HG02678 (cell line): ENCODE measurements at regions not wholly inside any gene's neighbourhood (a gene's known extent, or its start where the extent isn't known, plus 50 kb on each side); places are given as distances from the start of the nearest gene placed in this dataset.
"Not testable (repeated sequence)": the region's sequence is repeated elsewhere in the genome, so short reads cannot be mapped to it uniquely, and the experiment has no call there.

ENCODE experiments used
- ATAC-seq: cut with Tn5 transposase; IDR thresholded peaks from one replicate; pipeline ENCODE4 v1.9.1; 2021; ENCODE audit warnings: mild to moderate bottlenecking, moderate library complexity; ENCODE audit not compliant: unreplicated experiment

DNA sequence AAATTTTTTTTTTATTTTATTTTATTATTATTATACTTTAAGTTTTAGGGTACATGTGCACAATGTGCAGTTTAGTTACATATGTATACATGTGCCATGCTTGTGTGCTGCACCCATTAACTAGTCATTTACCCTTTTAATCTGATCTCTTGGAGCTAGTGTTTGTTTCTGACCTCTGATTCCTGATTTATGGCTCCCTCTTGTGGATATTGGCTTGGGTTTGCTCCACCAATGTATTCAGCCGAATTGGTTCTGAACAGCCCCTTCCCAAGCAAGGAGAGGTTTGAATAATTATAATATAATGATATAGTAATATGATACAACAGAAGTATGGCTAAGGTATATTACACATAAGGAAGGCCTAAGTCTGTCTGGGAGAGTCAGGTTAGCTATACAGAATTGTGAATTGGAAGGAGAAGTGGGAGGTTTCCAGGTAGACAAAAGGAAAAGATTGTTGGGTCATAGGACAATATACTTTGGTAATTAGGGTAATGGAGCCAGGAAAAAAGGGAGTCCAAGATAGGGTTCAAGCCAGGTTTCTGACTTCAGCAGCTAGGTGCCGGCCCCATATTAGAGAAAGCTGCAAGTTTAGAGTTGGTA is 53.1 kb upstream of the HMCN1 start:
- ATAC-seq: peak; percentile 58

GRCh38 chr1:185680453-185680852 is 53.7 kb upstream of the HMCN1 start:
- ATAC-seq: no peak

GRCh38 chr1:185679220-185679619 is 55.0 kb upstream of the HMCN1 start:
- no peak for ATAC-seq

GRCh38 chr1:185676969-185677368 is 57.2 kb upstream of the HMCN1 start:
- ATAC-seq: no peak

DNA sequence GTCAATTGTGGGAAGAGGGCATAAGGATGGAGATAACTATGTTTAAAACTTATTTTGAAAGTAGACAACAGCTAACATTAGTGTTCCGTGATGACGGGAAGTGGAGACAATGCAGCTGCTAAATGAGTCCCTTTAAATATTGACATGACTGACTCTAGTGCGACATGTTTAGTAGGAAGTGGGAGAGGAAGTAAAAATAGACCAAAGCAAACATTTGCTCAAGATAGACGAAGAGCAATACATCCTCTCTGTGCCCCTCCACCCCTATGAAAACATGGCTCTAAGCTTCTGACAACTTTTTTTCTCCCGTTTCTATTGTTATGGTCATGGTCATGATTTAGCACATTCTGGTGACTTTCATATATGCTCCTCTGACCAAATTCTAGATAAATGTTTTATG is 60.0 kb upstream of the HMCN1 start:
- ATAC-seq: peak; percentile 70

- ATAC-seq: no peak
Measured at GRCh38 chr1:185672719-185673360, 61.4 kb upstream of the HMCN1 start.

DNA sequence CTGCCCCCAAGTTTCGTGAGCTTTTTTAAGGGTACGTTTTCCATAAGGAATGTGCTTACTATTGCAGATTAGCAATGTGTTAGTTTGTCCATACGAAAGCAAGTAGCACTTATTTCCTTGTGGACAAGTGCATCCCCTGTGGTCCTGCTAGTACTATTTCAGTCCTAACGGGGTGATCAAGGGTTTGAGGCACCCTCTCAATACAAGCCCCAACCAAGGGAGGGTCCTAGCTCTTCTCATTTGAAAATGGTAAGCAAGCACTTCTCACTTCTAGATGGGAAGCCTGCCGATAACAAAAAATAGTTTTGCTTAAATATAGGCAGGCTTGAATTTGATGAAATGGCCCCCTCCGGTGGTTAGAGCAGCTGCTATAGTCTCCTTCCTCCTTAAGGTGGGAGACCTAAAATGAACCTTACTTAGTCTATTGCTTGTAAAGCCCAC is 64.0 kb upstream of the HMCN1 start:
- ATAC-seq: peak; percentile 61

GRCh38 chr1:185668013-185668412 is 66.2 kb upstream of the HMCN1 start:
- no peak for ATAC-seq

- ATAC-seq: no peak
Measured at GRCh38 chr1:185666582-185666981, 67.6 kb upstream of the HMCN1 start.

DNA sequence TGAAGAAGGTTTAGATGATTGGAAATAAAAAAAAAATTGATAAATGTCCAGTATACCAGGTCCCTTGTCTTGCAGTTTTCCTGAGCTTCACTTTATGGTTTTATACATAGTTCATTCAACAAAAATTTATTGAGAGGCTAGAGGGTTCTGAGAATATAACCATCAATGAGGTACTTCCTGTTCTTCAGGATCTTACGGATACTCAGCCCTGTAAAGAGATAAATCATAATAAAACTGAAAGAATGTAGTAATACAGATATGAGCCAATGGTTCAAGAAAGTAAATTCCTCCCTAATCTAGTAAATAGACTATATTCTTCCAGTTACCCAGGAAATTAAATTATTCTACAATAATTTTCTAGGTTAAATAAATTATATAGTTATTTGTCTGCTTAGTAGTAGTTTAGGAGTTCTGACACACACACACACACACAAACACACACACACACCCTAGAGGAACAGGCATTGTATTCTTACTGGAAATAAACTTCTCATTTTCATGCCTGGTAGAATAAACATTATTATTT is 70.4 kb upstream of the HMCN1 start:
- no peak for ATAC-seq

DNA sequence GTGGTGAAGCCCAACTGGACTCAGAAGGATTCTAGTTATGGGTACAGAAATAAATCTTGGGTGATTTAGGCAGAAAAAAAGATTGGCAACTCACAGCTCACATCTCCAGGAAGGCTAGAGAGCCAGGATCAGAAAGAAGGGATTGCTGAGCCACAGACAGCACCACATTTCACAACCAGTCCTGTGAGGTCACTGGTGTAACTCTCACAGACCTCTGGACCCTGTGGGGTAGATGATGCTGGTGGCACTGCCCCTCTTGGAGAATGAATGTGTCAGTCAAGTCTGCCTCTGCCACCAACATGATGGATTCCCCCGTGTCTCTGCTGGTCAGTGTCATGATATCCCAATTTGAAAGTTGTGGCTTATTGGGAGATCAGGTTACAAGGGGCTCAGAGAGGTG is 70.9 kb upstream of the HMCN1 start:
- no peak for ATAC-seq

- ATAC-seq: no peak
Measured at GRCh38 chr1:185661971-185662370, 72.2 kb upstream of the HMCN1 start.

- no peak for ATAC-seq
Measured at GRCh38 chr1:185656663-185657062, 77.5 kb upstream of the HMCN1 start.

DNA sequence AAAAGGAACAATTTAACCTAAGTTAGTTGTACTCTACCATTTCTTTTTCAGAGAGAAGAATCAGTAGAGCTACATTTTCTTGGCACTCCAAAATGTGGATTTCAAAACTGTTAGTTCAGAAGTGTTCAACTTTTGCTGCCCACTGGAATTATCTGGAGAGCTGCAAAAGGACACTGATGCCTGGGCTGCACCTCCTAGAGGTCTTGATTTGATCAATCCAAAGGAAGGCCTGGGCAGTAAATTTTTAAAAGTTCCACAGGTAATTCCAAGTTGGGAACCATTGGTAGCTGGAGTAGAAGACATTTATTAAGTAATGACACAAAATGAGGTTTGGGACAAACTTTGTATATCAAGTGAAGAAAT is 79.3 kb upstream of the HMCN1 start:
- no peak for ATAC-seq

- no peak for ATAC-seq
Measured at GRCh38 chr1:185654199-185654951, 79.8 kb upstream of the HMCN1 start.

DNA sequence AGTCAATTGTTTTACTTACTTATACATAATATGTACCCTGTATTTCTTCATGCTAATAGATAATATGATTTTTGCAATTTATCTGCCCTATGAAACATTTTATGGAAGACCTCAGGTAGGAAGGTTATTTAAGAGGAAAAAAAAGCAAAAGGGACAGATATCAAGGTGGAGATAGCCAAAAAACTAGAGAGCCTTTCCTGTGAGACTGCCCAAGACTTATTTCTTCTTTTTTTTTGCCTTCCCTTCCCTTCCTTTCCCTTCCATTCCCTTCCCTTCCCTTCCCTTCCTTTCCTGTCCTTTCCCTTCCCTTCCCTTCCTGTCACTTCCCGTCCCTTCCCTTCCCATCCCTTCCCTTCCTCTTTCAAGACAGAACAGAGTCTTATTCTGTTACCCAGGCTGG is 80.6 kb upstream of the HMCN1 start:
- ATAC-seq: no peak

- no peak for ATAC-seq
Measured at GRCh38 chr1:185652348-185652747, 81.8 kb upstream of the HMCN1 start.

DNA sequence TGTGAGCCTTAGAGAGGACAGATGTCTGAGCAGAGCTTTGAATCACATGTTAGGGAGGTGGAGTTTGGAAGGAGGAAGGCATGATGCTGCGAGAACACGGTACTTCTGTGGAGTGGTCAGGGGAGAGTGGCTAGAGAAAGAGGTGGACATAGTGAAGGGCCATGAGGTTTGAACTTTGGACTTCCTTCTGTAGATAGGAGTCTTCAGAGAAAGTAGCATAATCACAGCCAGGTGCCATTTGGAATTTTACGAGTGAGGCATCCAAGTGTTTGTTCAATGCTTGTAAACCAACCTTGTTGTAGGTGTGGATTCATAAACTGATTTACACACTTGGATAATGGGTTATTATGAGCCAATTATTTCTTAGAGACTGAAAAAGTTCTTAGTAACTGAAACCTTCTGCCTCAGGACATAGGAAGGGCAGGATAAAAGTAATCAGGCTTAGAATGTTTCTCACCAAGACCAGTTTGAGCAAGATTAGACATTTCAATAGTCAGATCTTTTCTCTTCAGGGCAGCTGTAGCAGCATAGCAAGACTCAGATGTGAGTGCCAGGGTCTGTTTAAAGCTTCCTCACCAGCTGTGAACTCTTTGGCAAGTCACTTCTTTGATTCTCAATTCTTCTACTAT is 83.5 kb upstream of the HMCN1 start:
- no peak for ATAC-seq

DNA sequence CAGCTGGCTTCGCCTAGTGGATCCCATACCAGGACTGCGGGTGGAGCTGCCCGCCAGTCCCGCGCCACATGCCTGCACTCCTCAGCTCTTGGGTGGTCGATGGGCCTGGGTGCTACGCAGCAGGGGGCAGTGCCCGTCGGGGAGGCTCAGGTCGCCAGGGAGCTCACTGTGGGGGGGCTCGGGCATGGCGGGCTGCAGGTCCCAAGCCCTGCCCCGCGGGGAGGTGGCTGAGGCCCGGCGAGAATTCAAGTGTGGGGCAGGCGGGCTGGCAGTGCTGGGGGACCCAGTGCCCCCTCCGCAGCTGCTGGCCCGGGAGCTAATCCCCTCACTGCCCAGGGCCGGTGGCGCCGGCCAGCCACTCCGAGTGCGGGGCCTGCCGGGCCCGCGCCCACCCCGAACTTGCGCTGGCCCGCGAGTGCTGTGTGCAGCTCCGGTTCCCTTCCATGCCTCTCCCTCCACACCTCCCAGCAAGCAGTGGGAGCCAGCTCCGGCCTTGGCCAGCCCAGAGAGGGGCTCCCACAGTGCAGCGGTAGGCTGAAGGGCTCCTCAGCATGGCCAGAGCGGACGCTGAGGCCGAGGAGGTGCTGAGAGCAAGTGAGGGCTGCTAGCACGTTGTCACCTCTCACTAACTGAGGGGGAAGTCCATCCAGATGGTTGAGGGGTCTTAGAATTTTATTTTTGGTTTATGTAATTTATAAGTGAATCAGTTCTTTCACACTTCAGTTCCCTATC is 85.2 kb upstream of the HMCN1 start:
- no peak for ATAC-seq

DNA sequence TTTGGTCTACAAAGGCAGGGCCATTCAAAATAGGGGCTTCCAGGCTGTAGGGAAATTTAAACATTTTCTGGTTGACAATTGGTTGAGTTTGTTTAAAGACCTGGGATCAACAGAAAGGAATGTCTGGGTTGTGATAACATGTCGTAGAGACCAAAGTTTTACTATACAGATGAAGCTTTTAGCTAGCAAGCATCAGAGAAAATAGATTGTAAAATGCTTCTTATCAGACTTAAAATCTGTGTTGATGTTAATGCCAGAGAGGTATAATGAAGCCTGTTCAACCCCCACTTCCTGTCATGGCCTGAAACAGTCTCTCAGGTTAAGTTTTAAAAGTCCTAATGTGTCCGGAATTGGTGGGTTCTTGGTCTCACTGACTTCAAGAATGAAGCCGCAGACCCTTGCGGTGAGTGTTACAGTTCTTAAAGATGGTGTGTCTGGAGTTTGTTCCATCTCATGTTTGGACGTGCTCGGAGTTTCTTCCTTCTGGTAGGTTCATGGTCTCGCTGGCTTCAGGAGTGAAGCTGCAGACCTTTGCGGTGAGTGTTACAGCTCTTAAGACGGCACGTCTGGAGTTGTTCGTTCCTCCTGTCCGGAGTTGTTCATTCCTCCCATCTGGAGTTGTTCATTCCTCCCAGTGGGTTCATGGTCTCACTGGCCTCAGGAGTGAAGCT is 86.5 kb upstream of the HMCN1 start:
- not testable (repeated sequence) for ATAC-seq
